Smooth muscle cell (in vitro differentiated cells): ENCODE measurements at regions not wholly inside any gene's neighbourhood (a gene's known extent, or its start where the extent isn't known, plus 50 kb on each side); places are given as distances from the start of the nearest gene placed in this dataset.

ENCODE experiments used
- DNase-seq: peaks from one replicate; lab custom pipeline; 2025; ENCODE audit not compliant: unreplicated experiment; lab: John Stamatoyannopoulos, UW
- H2AFZ ChIP-seq: fragments of 200-600 bp; sonication (generic); 2 replicates; pipeline ENCODE4 v1.6.0; 2016; ENCODE audit warnings: antibody characterized with exemption, low read depth, mild to moderate bottlenecking
- H3F3A ChIP-seq: fragments of 200-600 bp; sonication (generic); 2 replicates; pipeline ENCODE4 v1.6.0; 2017; ENCODE audit warnings: antibody characterized with exemption, low read depth
- H3K27ac ChIP-seq: fragments of 200-600 bp; sonication (generic); 2 replicates; pipeline ENCODE4 v1.5.1; 2016; ENCODE audit warnings: low read depth, mild to moderate bottlenecking
- H3K27me3 ChIP-seq: fragments of 200-600 bp; sonication (generic); 2 replicates; pipeline ENCODE4 v1.6.1; 2016; ENCODE audit warnings: low read depth, mild to moderate bottlenecking
- H3K36me3 ChIP-seq: fragments of 200-600 bp; sonication (generic); 2 replicates; pipeline ENCODE4 v1.5.1; 2016; ENCODE audit warnings: low read depth
- H3K4me1 ChIP-seq: fragments of 200-600 bp; sonication (generic); 2 replicates; pipeline ENCODE4 v1.5.1; 2016; ENCODE audit warnings: low read depth
- H3K4me2 ChIP-seq: fragments of 200-600 bp; sonication (generic); 2 replicates; pipeline ENCODE4 v1.6.0; 2016; ENCODE audit warnings: mild to moderate bottlenecking
- H3K4me3 ChIP-seq: fragments of 200-600 bp; sonication (generic); 2 replicates; pipeline ENCODE4 v1.5.1; 2016; ENCODE audit warnings: mild to moderate bottlenecking
- H3K79me2 ChIP-seq: fragments of 200-600 bp; sonication (generic); 2 replicates; pipeline ENCODE4 v1.6.0; 2016; ENCODE audit warnings: low read depth, mild to moderate bottlenecking
- H3K9ac ChIP-seq: fragments of 200-600 bp; sonication (generic); 2 replicates; pipeline ENCODE4 v1.6.0; 2016; ENCODE audit warnings: low read depth
- H3K9me3 ChIP-seq: fragments of 200-600 bp; sonication (generic); replicated peaks from 2 replicates; pipeline ENCODE4 v1.5.1; 2016; ENCODE audit warnings: low read depth
- H4K20me1 ChIP-seq: fragments of 200-600 bp; sonication (generic); 2 replicates; pipeline ENCODE4 v1.6.0; 2016; ENCODE audit warnings: low read depth
- CTCF ChIP-seq: fragments of 200-600 bp; sonication (generic); IDR thresholded peaks from 2 replicates; pipeline ENCODE4 v1.5.1; 2017; ENCODE audit warnings: borderline replicate concordance, mild to moderate bottlenecking, antibody characterized with exemption; ENCODE audit not compliant: insufficient read depth, poor library complexity, severe bottlenecking
- WGBS: methylation state at CpG from one replicate; pipeline ENCODE4 v1.1.7; 2016; ENCODE audit warnings: low lambda C conversion rate; 5-methylcytosine and 5-hydroxymethylcytosine counted together

GRCh38 chr14:40629144-40629543, 977.5 kb upstream of the LRFN5 start:
- whole genome bisulfite sequencing = 83% methylated on average over 3 of the region's 3 CpGs

GRCh38 chr14:40623643-40624042, 983.0 kb upstream of the LRFN5 start:
- no peak overlapping the region for H3K4me3 ChIP-seq
- H3K27me3 ChIP-seq = no peaks in the 10 kb centered on the region
- DNase-seq = no peak
- no peaks in the 10 kb centered on the region for H3K4me1 ChIP-seq
- no peak for TF ChIP-seq CTCF
- H3F3A ChIP-seq = no peaks in the 10 kb centered on the region
- no peaks in the 10 kb centered on the region for H3K9me3 ChIP-seq
- H2AFZ ChIP-seq = no peak overlapping the region
- WGBS = 84% methylated on average over 2 of the region's 2 CpGs
- H3K79me2 ChIP-seq = no peaks in the 10 kb centered on the region
- H4K20me1 ChIP-seq = no peaks in the 10 kb centered on the region
- H3K36me3 ChIP-seq = no peaks in the 10 kb centered on the region
- H3K9ac ChIP-seq = no peak overlapping the region
- H3K4me2 ChIP-seq = no peak overlapping the region
- H3K27ac ChIP-seq = no peak overlapping the region

More at GRCh38 chr14:40629144-40629543, 977.5 kb upstream of the LRFN5 start:
- no peaks in the 10 kb centered on the region for H3F3A ChIP-seq
- no peaks in the 10 kb centered on the region for H3K9me3 ChIP-seq
- peak overlapping the region; percentile 76 for H2AFZ ChIP-seq
- TF ChIP-seq CTCF = no peak
- H3K4me1 ChIP-seq = no peaks in the 10 kb centered on the region
- no peak overlapping the region for H3K27ac ChIP-seq
- no peaks in the 10 kb centered on the region for H3K27me3 ChIP-seq
- no peak for DNase-seq
- H4K20me1 ChIP-seq = no peaks in the 10 kb centered on the region
- no peaks in the 10 kb centered on the region for H3K36me3 ChIP-seq
- no peak overlapping the region for H3K9ac ChIP-seq
- peak overlapping the region; percentile 79 for H3K4me2 ChIP-seq
- H3K79me2 ChIP-seq = no peaks in the 10 kb centered on the region
- peak overlapping the region; percentile 60 for H3K4me3 ChIP-seq

- Histone ChIP-seq H3K27ac (no peak overlapping the region), H3K9ac (no peak overlapping the region), H3K9me3 (no peaks in the 10 kb centered on the region), H3K4me2 (no peak overlapping the region), H4K20me1 (no peaks in the 10 kb centered on the region), H3K36me3 (no peaks in the 10 kb centered on the region), H3F3A (no peaks in the 10 kb centered on the region), H3K27me3 (no peaks in the 10 kb centered on the region), H2AFZ (no peak overlapping the region), H3K4me1 (no peaks in the 10 kb centered on the region), H3K79me2 (no peaks in the 10 kb centered on the region), H3K4me3 (no peak overlapping the region)
- TF ChIP-seq CTCF = no peak
- no peak for DNase-seq
- whole genome bisulfite sequencing = 67% methylated on average over 3 of the region's 3 CpGs
These were observed 988.3 kb upstream of the LRFN5 start for GRCh38 chr14:40618225-40618898.

- WGBS = 88% methylated on average over 3 of the region's 3 CpGs
- H3K9me3 ChIP-seq = no peaks in the 10 kb centered on the region
These were observed 990.1 kb upstream of the LRFN5 start for GRCh38 chr14:40616579-40616978.

More at GRCh38 chr14:40616579-40616978, 990.1 kb upstream of the LRFN5 start:
- H3K9ac ChIP-seq = no peak overlapping the region
- H3K4me1 ChIP-seq = no peaks in the 10 kb centered on the region
- no peaks in the 10 kb centered on the region for H4K20me1 ChIP-seq
- H3K4me2 ChIP-seq = no peak overlapping the region
- H2AFZ ChIP-seq = no peak overlapping the region
- no peak for TF ChIP-seq CTCF
- H3K27ac ChIP-seq = no peak overlapping the region
- no peaks in the 10 kb centered on the region for H3K27me3 ChIP-seq
- no peaks in the 10 kb centered on the region for H3F3A ChIP-seq
- H3K4me3 ChIP-seq = no peak overlapping the region
- H3K79me2 ChIP-seq = no peaks in the 10 kb centered on the region
- H3K36me3 ChIP-seq = no peaks in the 10 kb centered on the region
- DNase-seq = no peak
